Hepatocyte (in vitro differentiated cells): ENCODE measurements at regions not wholly inside any gene's neighbourhood (a gene's known extent, or its start where the extent isn't known, plus 50 kb on each side); places are given as distances from the start of the nearest gene placed in this dataset.

Source experiments
- EZH2 ChIP-seq: fragments of 200-600 bp; sonication (generic); IDR thresholded peaks from 2 replicates; pipeline ENCODE4 v1.6.1; 2016; ENCODE audit warnings: antibody characterized with exemption, mild to moderate bottlenecking, borderline replicate concordance
- EZH2phosphoT487 ChIP-seq: fragments of 200-600 bp; sonication (generic); IDR thresholded peaks from one replicate; pipeline ENCODE4 v1.6.1; 2018; ENCODE audit warnings: antibody characterized with exemption, mild to moderate bottlenecking, low read depth, moderate library complexity; ENCODE audit not compliant: unreplicated experiment, severe bottlenecking
- TF ChIP-seq, protein P1 (sequence below): fragments of 200-600 bp; sonication (generic); IDR thresholded peaks from 2 replicates; pipeline ENCODE4 v1.5.1; 2016; ENCODE audit warnings: antibody characterized with exemption, mild to moderate bottlenecking; ENCODE audit not compliant: poor library complexity

- TF ChIP-seq, protein P1, sequence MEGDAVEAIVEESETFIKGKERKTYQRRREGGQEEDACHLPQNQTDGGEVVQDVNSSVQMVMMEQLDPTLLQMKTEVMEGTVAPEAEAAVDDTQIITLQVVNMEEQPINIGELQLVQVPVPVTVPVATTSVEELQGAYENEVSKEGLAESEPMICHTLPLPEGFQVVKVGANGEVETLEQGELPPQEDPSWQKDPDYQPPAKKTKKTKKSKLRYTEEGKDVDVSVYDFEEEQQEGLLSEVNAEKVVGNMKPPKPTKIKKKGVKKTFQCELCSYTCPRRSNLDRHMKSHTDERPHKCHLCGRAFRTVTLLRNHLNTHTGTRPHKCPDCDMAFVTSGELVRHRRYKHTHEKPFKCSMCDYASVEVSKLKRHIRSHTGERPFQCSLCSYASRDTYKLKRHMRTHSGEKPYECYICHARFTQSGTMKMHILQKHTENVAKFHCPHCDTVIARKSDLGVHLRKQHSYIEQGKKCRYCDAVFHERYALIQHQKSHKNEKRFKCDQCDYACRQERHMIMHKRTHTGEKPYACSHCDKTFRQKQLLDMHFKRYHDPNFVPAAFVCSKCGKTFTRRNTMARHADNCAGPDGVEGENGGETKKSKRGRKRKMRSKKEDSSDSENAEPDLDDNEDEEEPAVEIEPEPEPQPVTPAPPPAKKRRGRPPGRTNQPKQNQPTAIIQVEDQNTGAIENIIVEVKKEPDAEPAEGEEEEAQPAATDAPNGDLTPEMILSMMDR: no peak
- TF ChIP-seq EZH2 (no peak), EZH2phosphoT487 (no peak)
Observed at GRCh38 chr5:152282331-152282730, 122.7 kb downstream of the NMUR2 start.
